HL-60/S4 treated with retinoic acid at 250 ng/mL for 4 days and 3 days (cell line): ENCODE measurements at regions not wholly inside any gene's neighbourhood (a gene's known extent, or its start where the extent isn't known, plus 50 kb on each side); places are given as distances from the start of the nearest gene placed in this dataset.
"Not testable (repeated sequence)": the region's sequence is repeated elsewhere in the genome, so short reads cannot be mapped to it uniquely, and the experiment has no call there.

Source experiments
- in situ Hi-C: fragments of 300-500 bp; cut with MboI; formaldehyde crosslinking; loops from 2 replicates; pipeline ENCODE4 v1.7.0; 2022; ENCODE audit warnings: low sequenced_read_pairs

- in situ Hi-C loops: loop anchor here (10.0 kb wide), 1 partner anchor 65 kb away; no protein-coding TSS in a partner anchor
These were observed 1709.9 kb downstream of the TP53TG3F start for GRCh38 chr16:35169324-35169723.

GRCh38 chr16:35170061-35170460 lies 1710.6 kb downstream of the TP53TG3F start:
- in situ Hi-C loops: not testable (repeated sequence)

DNA sequence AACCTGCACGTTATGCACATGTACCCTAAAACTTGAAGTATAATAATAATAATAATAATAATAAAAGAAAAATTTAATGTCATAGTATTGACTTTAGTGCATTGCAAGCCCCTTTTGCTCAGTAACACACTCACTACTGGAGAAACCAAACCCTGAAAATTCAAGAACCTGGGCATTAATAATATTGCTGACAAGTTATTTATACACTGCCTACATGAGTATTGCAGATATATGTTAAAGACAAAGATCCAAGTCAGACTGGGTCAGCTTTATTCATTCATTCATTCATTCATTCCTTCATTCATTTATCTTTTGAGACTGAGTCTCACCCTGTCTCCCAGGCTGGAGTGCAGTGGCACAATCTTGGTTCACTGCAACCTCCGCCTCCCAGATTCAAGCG lies 1711.2 kb downstream of the TP53TG3F start:
- in situ Hi-C loops: no loop called here

GRCh38 chr16:35171106-35171505 lies 1711.7 kb downstream of the TP53TG3F start:
- in situ Hi-C loops: no loop called here

DNA sequence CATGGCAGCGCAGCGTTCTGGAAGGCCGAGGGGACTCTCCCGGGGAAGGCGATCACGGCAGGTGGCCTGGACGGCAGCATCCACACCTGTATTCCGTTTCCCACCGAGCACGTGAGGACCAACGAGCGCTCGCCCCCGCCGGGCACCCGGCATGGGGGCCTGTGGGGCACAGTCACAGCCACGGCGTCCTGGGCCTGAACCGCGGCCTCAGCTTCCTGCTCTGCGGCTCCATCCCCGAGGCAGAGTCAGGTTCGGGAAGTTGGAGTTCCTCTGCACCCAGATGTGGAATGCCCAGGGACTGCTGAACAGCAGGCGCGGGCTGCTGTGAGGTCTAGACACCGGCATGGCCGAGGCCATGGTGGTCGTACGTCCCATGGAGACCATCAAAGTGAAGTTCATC lies 1713.9 kb downstream of the TP53TG3F start:
- in situ Hi-C loops: no loop called here

DNA sequence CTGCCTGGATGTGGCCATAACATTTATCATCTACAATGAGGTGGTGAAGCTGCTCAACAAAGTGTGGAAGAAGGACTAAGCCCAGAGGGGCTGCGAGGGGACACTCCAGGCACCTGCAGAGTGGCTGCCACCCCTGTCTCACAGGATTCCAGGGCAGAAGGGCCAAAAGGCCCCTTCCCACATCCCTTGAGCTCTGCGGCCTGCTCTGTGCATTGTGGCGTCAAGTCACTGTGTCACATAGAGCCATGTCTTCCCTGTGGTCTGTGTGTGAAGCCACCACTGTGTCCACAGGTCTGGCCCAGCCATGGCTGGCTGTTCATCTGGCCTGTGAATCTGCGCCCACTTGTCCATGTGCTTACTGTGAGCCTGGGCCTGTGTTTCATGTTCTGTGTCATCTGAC lies 1714.6 kb downstream of the TP53TG3F start:
- in situ Hi-C loops: no loop called here

GRCh38 chr16:35176449-35176848 lies 1717.0 kb downstream of the TP53TG3F start:
- in situ Hi-C loops: no loop called here

GRCh38 chr16:35177851-35178250 lies 1718.4 kb downstream of the TP53TG3F start:
- in situ Hi-C loops: no loop called here

GRCh38 chr16:35180970-35181369 lies 1721.6 kb downstream of the TP53TG3F start:
- in situ Hi-C loops: no loop called here

- in situ Hi-C loops: no loop called here
These were observed 1722.1 kb downstream of the TP53TG3F start for GRCh38 chr16:35181422-35182030.

- in situ Hi-C loops: no loop called here
These were observed 1722.7 kb downstream of the TP53TG3F start for GRCh38 chr16:35182043-35182677.

- in situ Hi-C loops: no loop called here
These were observed 1723.6 kb downstream of the TP53TG3F start for GRCh38 chr16:35182943-35183550.

- in situ Hi-C loops: no loop called here
These were observed 1725.0 kb downstream of the TP53TG3F start for GRCh38 chr16:35184356-35184870.

DNA sequence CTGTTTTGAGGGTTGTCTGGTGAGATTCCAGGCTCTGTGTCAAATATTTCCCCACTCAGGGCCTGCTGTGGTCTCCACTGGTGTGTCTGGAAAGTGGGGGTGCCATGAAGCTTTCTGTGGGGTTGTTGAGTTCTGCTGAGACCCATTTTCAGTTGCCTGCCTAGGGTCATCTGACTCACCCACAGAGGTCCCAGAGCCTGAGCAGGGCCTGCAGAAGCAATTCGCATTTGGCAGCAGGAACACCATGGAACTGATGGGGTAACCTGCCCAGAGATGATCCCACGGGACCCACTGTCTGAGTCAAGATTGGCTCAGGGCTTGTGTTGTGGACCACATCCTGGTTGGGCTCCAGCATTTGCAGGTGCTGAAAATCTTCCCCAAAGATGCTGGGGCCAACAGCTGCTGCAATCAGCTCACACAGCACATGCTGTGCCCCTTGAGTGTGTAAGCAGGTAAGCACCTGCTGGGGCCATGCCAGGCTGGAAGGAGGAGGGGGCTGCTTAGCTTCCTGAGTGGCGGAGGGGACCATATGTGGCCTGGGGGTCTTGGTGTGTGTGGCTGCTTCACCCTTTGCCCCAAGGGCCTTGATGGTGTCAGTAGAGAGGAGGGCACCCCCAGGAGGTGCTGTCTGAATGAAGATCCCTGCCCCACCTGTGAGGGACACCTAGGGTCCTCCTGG lies 1726.1 kb downstream of the TP53TG3F start:
- in situ Hi-C loops: no loop called here

DNA sequence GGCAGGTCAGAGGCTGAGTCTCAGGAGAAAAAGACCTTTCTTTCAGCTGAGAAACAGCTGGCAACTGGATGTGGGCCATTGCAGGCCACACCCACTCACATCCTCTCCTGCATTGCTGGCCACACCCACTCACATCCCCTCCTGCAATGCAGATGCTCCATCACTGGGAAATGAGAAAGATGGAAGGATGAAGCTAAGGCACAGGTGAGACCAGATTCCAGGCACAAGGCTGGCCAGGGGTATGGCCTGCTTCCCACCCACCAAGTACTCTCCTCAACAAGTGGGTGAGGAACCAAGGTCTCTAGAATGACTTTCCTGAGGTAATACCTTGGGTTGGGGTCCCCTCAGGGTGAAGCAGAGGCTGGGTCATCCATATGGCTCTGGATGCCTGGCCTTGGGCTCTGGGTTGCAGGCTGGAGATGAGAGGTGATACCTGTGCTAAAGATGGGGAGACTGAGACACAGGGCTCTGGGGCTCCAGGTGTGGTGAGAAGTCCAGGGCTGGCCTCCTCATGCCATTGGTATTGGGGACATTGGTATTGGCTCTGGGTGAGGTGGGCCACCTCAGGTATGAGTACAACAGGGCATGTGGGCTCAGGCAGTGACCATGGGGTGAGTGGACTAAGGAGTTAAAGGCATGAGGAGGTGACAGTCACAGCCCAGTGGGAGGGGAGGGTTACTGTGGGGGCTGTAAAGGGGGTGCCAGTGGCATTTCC lies 1726.8 kb downstream of the TP53TG3F start:
- in situ Hi-C loops: no loop called here

DNA sequence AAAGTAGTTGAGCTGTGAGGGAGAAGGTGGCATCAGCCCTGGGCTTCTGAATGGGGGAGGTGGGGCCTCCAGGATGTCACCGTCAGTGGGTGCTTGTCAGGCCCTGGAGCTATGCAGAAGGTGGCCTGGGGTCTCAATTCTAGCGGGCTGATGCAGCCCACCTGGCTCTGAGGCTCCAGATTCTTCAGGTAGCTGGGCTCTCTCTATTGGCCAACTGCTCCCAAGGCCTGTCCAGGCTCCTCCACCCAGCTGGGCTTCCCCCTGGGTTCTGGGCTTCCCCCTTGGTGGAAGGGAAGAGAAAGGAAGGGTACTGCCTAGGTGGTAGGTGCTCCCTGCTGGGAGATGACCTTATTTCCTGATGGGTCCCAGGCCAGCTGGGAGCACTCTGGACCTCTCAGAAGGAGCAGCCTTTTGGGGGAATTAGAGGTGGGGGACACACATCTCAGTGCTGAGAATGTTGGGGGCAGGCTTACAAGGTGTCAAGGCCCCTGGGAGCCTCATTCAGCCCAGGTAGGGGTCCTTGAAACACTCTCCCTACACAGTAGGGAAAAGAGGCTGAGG lies 1728.3 kb downstream of the TP53TG3F start:
- in situ Hi-C loops: no loop called here

DNA sequence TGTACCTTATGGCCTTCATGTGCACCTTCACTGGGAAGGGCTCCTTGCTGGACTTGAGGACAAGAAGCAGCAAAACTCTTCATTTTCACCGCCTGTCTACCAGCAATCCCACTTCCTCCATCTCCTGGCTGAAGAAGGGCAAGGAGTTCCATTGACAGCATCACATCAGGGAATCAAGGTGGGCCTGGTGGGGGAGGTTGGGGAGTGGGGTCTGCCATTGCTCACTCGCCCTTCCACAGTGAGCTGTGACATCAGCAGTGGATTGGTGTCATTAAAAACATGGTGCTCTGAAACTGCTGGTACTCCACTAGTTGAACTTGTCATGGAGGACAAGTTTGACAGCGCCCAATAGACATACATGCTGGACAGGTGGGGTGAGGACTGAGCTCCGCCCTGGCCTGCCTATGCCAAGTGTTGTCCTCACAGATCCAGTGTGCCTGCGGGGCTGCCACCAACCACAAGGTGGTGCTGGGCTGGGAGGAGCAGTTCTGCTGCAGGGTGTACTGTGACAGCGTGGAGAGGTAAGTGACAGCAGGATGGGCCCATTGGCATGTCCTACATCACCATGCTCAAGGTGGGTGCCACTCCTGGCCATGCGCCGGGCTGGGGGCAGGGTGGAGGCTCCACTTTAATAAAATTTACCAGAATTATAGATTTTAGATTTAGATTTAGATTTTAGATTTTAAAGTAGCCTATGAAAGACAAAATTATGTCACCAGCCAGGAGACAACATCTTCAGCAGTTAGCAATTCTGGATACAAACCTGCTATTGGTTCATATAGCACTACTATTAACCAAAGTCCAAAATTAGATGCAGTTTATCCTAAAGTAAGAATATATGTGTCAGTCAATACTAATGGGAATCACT lies 1729.1 kb downstream of the TP53TG3F start:
- in situ Hi-C loops: no loop called here

GRCh38 chr16:35192993-35193392 lies 1733.6 kb downstream of the TP53TG3F start:
- in situ Hi-C loops: no loop called here

- in situ Hi-C loops: no loop called here
These were observed 1734.5 kb downstream of the TP53TG3F start for GRCh38 chr16:35193956-35194355.

GRCh38 chr16:35194681-35195080 lies 1735.3 kb downstream of the TP53TG3F start:
- in situ Hi-C loops: no loop called here
